ENCODE measurements at regions not wholly inside any gene's neighbourhood (a gene's known extent, or its start where the extent isn't known, plus 50 kb on each side); places are given as distances from the start of the nearest gene placed in this dataset.

DNA sequence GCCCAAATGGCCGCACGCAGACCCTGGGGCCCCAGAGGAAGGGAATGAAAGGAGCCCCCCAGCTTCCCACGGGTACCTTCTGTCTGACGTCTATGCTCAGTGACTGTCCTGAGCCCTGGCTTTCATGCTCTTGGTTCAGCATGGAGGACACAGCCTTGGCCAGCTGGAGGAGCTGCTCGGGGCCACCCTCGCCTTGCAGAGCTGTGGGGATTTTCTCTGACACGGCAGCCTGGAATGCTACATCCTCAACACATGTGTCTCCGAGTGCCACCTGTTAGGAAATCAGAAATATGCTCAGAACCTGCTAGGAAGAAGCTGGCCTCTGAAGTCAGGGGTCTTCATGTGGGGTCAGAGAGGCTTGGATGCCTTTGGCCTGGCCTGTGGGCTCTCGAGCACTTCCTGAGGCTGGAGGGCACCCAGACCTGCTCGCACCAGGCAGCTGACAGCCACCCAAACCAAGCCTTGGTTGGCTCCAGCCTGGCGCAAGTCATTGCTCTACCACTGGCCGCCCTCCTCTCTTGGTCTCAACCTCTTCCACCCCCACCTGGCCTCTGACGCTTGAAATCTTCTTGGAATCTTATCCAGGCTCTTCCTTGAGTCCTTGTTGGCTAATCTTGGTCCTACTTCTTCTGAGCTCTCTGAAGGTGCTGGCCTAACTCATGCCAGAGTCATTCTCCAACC is 63.7 kb upstream of the BCO1 start:
- ChIA-PET CTCF (ENCODE audit: partially characterized antibody) (no interaction called here), POLR2A (ENCODE audit: partially characterized antibody) (interaction anchor here (0.6 kb wide), 1 partner anchor 30 kb away, joined by 3 read pairs; no protein-coding TSS in a partner anchor)
- Histone ChIP-seq H3K4me2 (ENCODE audit: insufficient read depth in 1 of 2, low read depth in 2 of 2, low read length in 2 of 2) (no peak overlapping the region), H2BK5ac (ENCODE audit: low read depth, low read length) (no peak overlapping the region), H4K20me1 (replicated peaks in 1 of 2; ENCODE audit: control insufficient read depth in 1 of 2, insufficient read depth in 2 of 2, low read length in 2 of 2) (peaks cover 0 to 5% of the 10 kb centered on the region in 2 experiments), H2BK20ac (ENCODE audit: low read length) (no peak overlapping the region), H3K79me2 (ENCODE audit: control insufficient read depth in 1 of 2, insufficient read depth in 2 of 2, low read length in 2 of 2) (no peaks in the 10 kb centered on the region), H3K4me1 (replicated peaks in 1 of 4; ENCODE audit: control insufficient read depth in 3 of 4, insufficient read depth in 4 of 4, low read length in 3 of 4) (no peaks in the 10 kb centered on the region), H4K91ac (replicated peaks; ENCODE audit: insufficient read length, low read length) (no peak overlapping the region), H3K23ac (ENCODE audit: insufficient read length) (no peak overlapping the region), H3K79me1 (ENCODE audit: low read depth, low read length) (no peaks in the 10 kb centered on the region; the same call in 1 of the 2 replicates), H2AFZ (ENCODE audit: low read length) (no peak overlapping the region), H3K23me2 (ENCODE audit: low read depth, low read length) (peaks cover 6% of the 10 kb centered on the region; the same call in 1 of the 2 replicates), H3K36me3 (ENCODE audit: control insufficient read depth in 2 of 4, insufficient read depth in 4 of 4, low read length in 3 of 4) (no peaks in the 10 kb centered on the region; a peak in 1 of 8 replicates), H2BK120ac (replicated peaks; ENCODE audit: low read depth, low read length) (no peak overlapping the region), H4K8ac (ENCODE audit: extremely low read depth, insufficient read depth, low read length) (no peak overlapping the region; the same call in 1 of the 2 replicates), H3K14ac (ENCODE audit: insufficient read length) (no peak overlapping the region), H4K5ac (ENCODE audit: insufficient read length, low read depth, low read length) (no peak overlapping the region), H3K27me3 (replicated peaks in 1 of 4; ENCODE audit: control insufficient read depth in 3 of 4, extremely low read depth in 1 of 4, insufficient read depth in 3 of 4, low read length in 3 of 4) (no peaks in the 10 kb centered on the region), H2BK15ac (ENCODE audit: low read length) (no peak overlapping the region), H3K9me3 (ENCODE audit: insufficient read depth in 2 of 2, low read depth in 1 of 2, low read length in 1 of 2) (no peaks in the 10 kb centered on the region), H2AK5ac (ENCODE audit: low read depth, low read length) (no peak overlapping the region), H3K18ac (ENCODE audit: extremely low read depth, low read length) (no peak overlapping the region), H3K27ac (ENCODE audit: low read depth, low read length) (no peak overlapping the region), H3K56ac (replicated peaks; ENCODE audit: insufficient read length, low read depth, low read length) (no peak overlapping the region), H3K4me3 (ENCODE audit: extremely low read depth in 1 of 4, insufficient read depth in 2 of 4, low read depth in 3 of 4, low read length in 4 of 4) (no peak overlapping the region), H3K9ac (replicated peaks in 1 of 4; ENCODE audit: extremely low read depth in 1 of 4, low read depth in 3 of 4, low read length in 3 of 4) (no peak overlapping the region), H2BK12ac (ENCODE audit: low read depth, low read length) (no peak overlapping the region), H3K4ac (replicated peaks; ENCODE audit: insufficient read length, low read depth, low read length) (no peak overlapping the region)
- TF ChIP-seq TCF12 (IDR thresholded peaks at IDR 0.05; ENCODE audit: low read depth, low read length) (no peak), SRF (IDR thresholded peaks at IDR 0.05; ENCODE audit: low read depth, low read length) (no peak), USF2 (IDR thresholded peaks at IDR 0.05; ENCODE audit: low read length) (no peak), POU5F1 (IDR thresholded peaks at IDR 0.05; ENCODE audit: low read depth, low read length) (no peak)
- WGBS, 2 experiments (ENCODE audit: extremely low coverage in 1 of 2, insufficient coverage in 1 of 2, insufficient read length in 1 of 2, insufficient replicate concordance in 2 of 2, low coverage in 1 of 2, low lambda C conversion rate in 2 of 2, missing lambda C conversion rate in 1 of 2): 89% methylated on average over 12 of the region's 13 CpGs; no CpG with 5 or more reads in 1 of the 2 experiments
- no peak for FAIRE-seq
- DNase-seq (ENCODE audit: low read depth in 1 of 2, low spot score in 2 of 2): no peak

All from H1 (cell line).